ENCODE measurements at regions not wholly inside any gene's neighbourhood (a gene's known extent, or its start where the extent isn't known, plus 50 kb on each side); places are given as distances from the start of the nearest gene placed in this dataset.

DNA sequence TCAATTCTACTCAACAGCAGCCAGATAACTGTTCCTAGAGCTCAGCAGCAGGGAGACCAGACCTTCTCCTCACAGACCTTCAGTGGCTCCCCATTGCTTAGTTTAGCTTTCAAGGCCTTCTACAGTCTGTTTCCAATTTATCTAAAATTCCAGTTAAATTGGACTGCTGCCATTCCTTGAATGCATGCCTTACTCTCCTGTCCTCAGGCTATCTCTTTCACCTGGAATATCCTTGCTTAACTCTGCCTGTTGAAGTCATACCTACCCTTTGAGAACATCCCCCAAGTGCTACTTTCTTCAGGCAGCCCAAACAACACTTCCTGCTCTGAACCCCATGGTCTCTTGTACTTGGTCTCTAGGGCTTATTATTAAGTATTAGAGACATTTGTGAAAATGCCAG lies 120.7 kb upstream of the TENM4 start:
- no peaks in the 10 kb centered on the region for H3K4me1 Mint-ChIP-seq (ENCODE audit: low read depth)
- no peak overlapping the region for H3K27ac Mint-ChIP-seq
- H3K27me3 Mint-ChIP-seq = no peaks in the 10 kb centered on the region
- TF ChIP-seq, protein P1, sequence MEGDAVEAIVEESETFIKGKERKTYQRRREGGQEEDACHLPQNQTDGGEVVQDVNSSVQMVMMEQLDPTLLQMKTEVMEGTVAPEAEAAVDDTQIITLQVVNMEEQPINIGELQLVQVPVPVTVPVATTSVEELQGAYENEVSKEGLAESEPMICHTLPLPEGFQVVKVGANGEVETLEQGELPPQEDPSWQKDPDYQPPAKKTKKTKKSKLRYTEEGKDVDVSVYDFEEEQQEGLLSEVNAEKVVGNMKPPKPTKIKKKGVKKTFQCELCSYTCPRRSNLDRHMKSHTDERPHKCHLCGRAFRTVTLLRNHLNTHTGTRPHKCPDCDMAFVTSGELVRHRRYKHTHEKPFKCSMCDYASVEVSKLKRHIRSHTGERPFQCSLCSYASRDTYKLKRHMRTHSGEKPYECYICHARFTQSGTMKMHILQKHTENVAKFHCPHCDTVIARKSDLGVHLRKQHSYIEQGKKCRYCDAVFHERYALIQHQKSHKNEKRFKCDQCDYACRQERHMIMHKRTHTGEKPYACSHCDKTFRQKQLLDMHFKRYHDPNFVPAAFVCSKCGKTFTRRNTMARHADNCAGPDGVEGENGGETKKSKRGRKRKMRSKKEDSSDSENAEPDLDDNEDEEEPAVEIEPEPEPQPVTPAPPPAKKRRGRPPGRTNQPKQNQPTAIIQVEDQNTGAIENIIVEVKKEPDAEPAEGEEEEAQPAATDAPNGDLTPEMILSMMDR (IDR thresholded peaks at IDR 0.05) = no peak
- Histone ChIP-seq H3K4me1 (ENCODE audit: insufficient read depth, low read length) (no peaks in the 10 kb centered on the region), H3K36me3 (ENCODE audit: insufficient read depth, low read length) (no peaks in the 10 kb centered on the region), H3K27ac (ENCODE audit: low read depth in 1 of 2, low read length in 2 of 2) (no peak overlapping the region), H3K9me3 (ENCODE audit: control insufficient read depth in 1 of 2, insufficient read depth in 1 of 2, low read length in 2 of 2) (peaks cover 0 to 8% of the 10 kb centered on the region in 2 experiments), H3K27me3 (ENCODE audit: control insufficient read depth in 1 of 2, insufficient read depth in 2 of 2, low read length in 2 of 2) (no peaks in the 10 kb centered on the region), H3K4me3 (ENCODE audit: low read length) (no peak overlapping the region)
- CTCF ChIA-PET = no interaction called here
- POLR2A ChIA-PET = no interaction called here
- H3K4me3 Mint-ChIP-seq = no peak overlapping the region
- ATAC-seq (ENCODE audit: poor library complexity) (no peak), DNase-seq (no peak)
- no peaks in the 10 kb centered on the region for H3K36me3 Mint-ChIP-seq (ENCODE audit: low read depth)
- intact Hi-C loops (cut with DNase I, micrococcal nuclease) = no loop called here
- peaks cover 10% of the 10 kb centered on the region for H3K9me3 Mint-ChIP-seq

DNA sequence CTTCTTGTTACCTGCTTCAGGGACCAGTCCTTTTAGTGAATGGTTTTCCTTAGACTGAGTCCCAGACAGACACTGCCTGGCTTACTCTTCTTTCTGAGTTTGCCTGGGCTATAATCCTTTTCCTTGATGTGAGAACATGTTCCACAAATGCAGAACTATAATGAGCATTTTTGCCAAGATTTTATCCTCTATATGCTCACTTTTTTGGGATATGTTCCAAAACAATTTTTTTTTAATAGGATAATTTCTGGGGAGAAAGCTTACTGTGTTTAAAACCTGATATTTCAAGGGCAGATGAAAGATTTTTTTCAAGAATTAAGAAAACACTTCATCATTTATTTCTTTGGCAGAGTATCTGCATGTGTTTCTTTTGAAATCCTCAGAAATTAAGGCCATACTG lies 110.0 kb upstream of the TENM4 start:
- ChIA-PET CTCF (no interaction called here), POLR2A (no interaction called here)
- TF ChIP-seq, protein P1 (IDR thresholded peaks at IDR 0.05) = no peak

DNA sequence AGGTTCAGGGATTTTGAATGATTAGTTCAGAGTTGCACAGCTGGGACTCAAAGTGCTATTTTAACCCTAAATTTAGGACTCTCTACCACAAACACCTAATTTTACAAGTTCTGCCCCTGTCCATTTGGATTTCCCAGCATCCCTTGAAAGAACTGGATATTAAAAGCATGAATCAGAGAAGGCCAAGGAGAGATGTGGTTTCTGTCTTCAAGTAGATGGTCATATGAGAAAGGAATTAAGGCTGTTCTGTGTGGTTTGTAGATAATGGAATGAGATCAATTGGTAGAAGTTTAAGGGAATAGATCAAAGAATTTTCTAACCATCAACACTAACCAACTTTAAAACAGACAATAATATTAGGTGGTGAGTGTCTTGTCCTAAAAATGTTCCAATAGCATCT lies 106.4 kb upstream of the TENM4 start:
- H3K27me3 ChIP-seq (ENCODE audit: control insufficient read depth in 1 of 2, insufficient read depth in 2 of 2, low read length in 2 of 2) = no peaks in the 10 kb centered on the region
- H3K36me3 ChIP-seq (ENCODE audit: insufficient read depth, low read length) = no peaks in the 10 kb centered on the region
- ChIA-PET CTCF (no interaction called here), POLR2A (no interaction called here)
- H3K27ac ChIP-seq (ENCODE audit: low read depth in 1 of 2, low read length in 2 of 2) = no peak overlapping the region
- DNase-seq (no peak), ATAC-seq (ENCODE audit: poor library complexity) (no peak)
- Mint-ChIP-seq H3K9me3 (no peaks in the 10 kb centered on the region), H3K27me3 (no peaks in the 10 kb centered on the region), H3K4me1 (ENCODE audit: low read depth) (no peaks in the 10 kb centered on the region), H3K4me3 (no peak overlapping the region), H3K36me3 (ENCODE audit: low read depth) (no peaks in the 10 kb centered on the region), H3K27ac (no peak overlapping the region)
- intact Hi-C loops (cut with DNase I, micrococcal nuclease) = no loop called here
- no peaks in the 10 kb centered on the region for H3K4me1 ChIP-seq (ENCODE audit: insufficient read depth, low read length)
- TF ChIP-seq, protein P1 (IDR thresholded peaks at IDR 0.05) = no peak
- H3K9me3 ChIP-seq (ENCODE audit: control insufficient read depth in 1 of 2, insufficient read depth in 1 of 2, low read length in 2 of 2) = peaks cover 0 to 3% of the 10 kb centered on the region in 2 experiments
- no peak overlapping the region for H3K4me3 ChIP-seq (ENCODE audit: low read length)

More for the DNA sequence above, 110.0 kb upstream of the TENM4 start:
- DNase-seq = no peak
- no peak overlapping the region for H3K27ac Mint-ChIP-seq
- Histone ChIP-seq H3K36me3 (ENCODE audit: insufficient read depth, low read length) (no peaks in the 10 kb centered on the region), H3K4me3 (ENCODE audit: low read length) (no peak overlapping the region), H3K27ac (ENCODE audit: low read depth in 1 of 2, low read length in 2 of 2) (no peak overlapping the region), H3K4me1 (ENCODE audit: insufficient read depth, low read length) (no peaks in the 10 kb centered on the region), H3K9me3 (ENCODE audit: control insufficient read depth in 1 of 2, insufficient read depth in 1 of 2, low read length in 2 of 2) (no peaks in the 10 kb centered on the region), H3K27me3 (ENCODE audit: control insufficient read depth in 1 of 2, insufficient read depth in 2 of 2, low read length in 2 of 2) (no peaks in the 10 kb centered on the region)
- no peaks in the 10 kb centered on the region for H3K9me3 Mint-ChIP-seq
- H3K27me3 Mint-ChIP-seq = no peaks in the 10 kb centered on the region
- H3K4me3 Mint-ChIP-seq = no peak overlapping the region
- H3K36me3 Mint-ChIP-seq (ENCODE audit: low read depth) = no peaks in the 10 kb centered on the region
- H3K4me1 Mint-ChIP-seq (ENCODE audit: low read depth) = no peaks in the 10 kb centered on the region
- intact Hi-C loops (cut with DNase I, micrococcal nuclease) = no loop called here
- ATAC-seq (ENCODE audit: poor library complexity) = no peak

Measured in CD4-positive, alpha-beta T cell (primary cell).